GM23338 (cell line): ENCODE measurements at regions not wholly inside any gene's neighbourhood (a gene's known extent, or its start where the extent isn't known, plus 50 kb on each side); places are given as distances from the start of the nearest gene placed in this dataset.

Experiments
- ATAC-seq: fragments of 200-7000 bp; cut with Tn5 transposase; 3 replicates; pipeline ENCODE4 v1.9.1; 2020
- DNase-seq: peaks from one replicate; pipeline ENCODE4 v3.0.0-alpha.2; 2015; ENCODE audit warnings: low spot score
- H2AFZ ChIP-seq: fragments of 200-600 bp; sonication (generic); 2 replicates; pipeline ENCODE4 v1.8.0; 2016; ENCODE audit warnings: antibody characterized with exemption, mild to moderate bottlenecking, moderate library complexity
- H3F3A ChIP-seq: fragments of 200-600 bp; sonication (generic); replicated peaks from 2 replicates; pipeline ENCODE4 v1.8.0; 2017; ENCODE audit warnings: antibody characterized with exemption, mixed run types, low read depth
- H3K27ac ChIP-seq: fragments of 200-600 bp; sonication (generic); 2 replicates; pipeline ENCODE4 v1.6.1; 2016; ENCODE audit warnings: low read depth
- H3K27me3 ChIP-seq: fragments of 200-600 bp; sonication (generic); 2 replicates; pipeline ENCODE4 v1.8.0; 2016; ENCODE audit warnings: mild to moderate bottlenecking, mixed run types, moderate library complexity; ENCODE audit not compliant: insufficient read depth
- H3K36me3 ChIP-seq: fragments of 200-600 bp; sonication (generic); 2 replicates; pipeline ENCODE4 v1.8.0; 2016; ENCODE audit warnings: mild to moderate bottlenecking; ENCODE audit not compliant: insufficient read depth
- H3K4me1 ChIP-seq: fragments of 200-600 bp; sonication (generic); 2 replicates; pipeline ENCODE4 v1.8.0; 2016; ENCODE audit warnings: mild to moderate bottlenecking, moderate library complexity; ENCODE audit not compliant: insufficient read depth
- H3K4me2 ChIP-seq: fragments of 200-600 bp; sonication (generic); 2 replicates; pipeline ENCODE4 v1.7.1; 2017; ENCODE audit warnings: mixed run types
- H3K4me3 ChIP-seq: fragments of 200-600 bp; sonication (generic); 2 replicates; pipeline ENCODE4 v1.6.1; 2016; ENCODE audit warnings: mixed run types
- H3K79me2 ChIP-seq: fragments of 200-600 bp; sonication (generic); replicated peaks from 2 replicates; pipeline ENCODE4 v1.8.0; 2017; ENCODE audit warnings: mild to moderate bottlenecking; ENCODE audit not compliant: insufficient read depth
- H3K9me2 ChIP-seq: fragments of 200-600 bp; sonication (generic); 2 replicates; pipeline ENCODE4 v1.8.0; 2017; ENCODE audit not compliant: insufficient read depth
- H4K20me1 ChIP-seq: fragments of 200-600 bp; sonication (generic); replicated peaks from 2 replicates; pipeline ENCODE4 v1.8.0; 2017; ENCODE audit warnings: mild to moderate bottlenecking; ENCODE audit not compliant: insufficient read depth
- H3K27ac Mint-ChIP-seq: 2 replicates; pipeline ENCODE4 v1.8.0; 2020; ENCODE audit warnings: inconsistent platforms, mild to moderate bottlenecking, moderate library complexity, mixed read lengths
- H3K27me3 Mint-ChIP-seq: 3 replicates; pipeline ENCODE4 v1.8.0; 2022; ENCODE audit warnings: low read depth, mild to moderate bottlenecking, moderate library complexity, mixed read lengths, inconsistent platforms; ENCODE audit not compliant: insufficient read depth, poor library complexity
- H3K36me3 Mint-ChIP-seq: 3 replicates; pipeline ENCODE4 v1.8.0; 2021; ENCODE audit warnings: low read depth, mild to moderate bottlenecking, inconsistent platforms, moderate library complexity, mixed read lengths
- H3K4me1 Mint-ChIP-seq: 3 replicates; pipeline ENCODE4 v1.8.0; 2020; ENCODE audit warnings: mild to moderate bottlenecking, inconsistent platforms, mixed read lengths
- H3K4me3 Mint-ChIP-seq: 3 replicates; pipeline ENCODE4 v1.8.0; 2021; ENCODE audit warnings: moderate library complexity, mild to moderate bottlenecking, inconsistent platforms, mixed read lengths
- H3K9me3 Mint-ChIP-seq: 3 replicates; pipeline ENCODE4 v1.8.0; 2020; ENCODE audit warnings: moderate library complexity, mild to moderate bottlenecking, inconsistent platforms, mixed read lengths
- CREB1 ChIP-seq: fragments of 250-450 bp; sonication (Bioruptor Pico); IDR thresholded peaks from 2 replicates; pipeline ENCODE4 v1.5.0; 2020; ENCODE audit warnings: low read depth, mild to moderate bottlenecking, moderate library complexity
- ETS1 ChIP-seq: IDR thresholded peaks from 2 replicates; pipeline ENCODE4 v1.6.1; 2016; ENCODE audit warnings: antibody characterized with exemption
- EZH2phosphoT487 ChIP-seq: fragments of 200-600 bp; sonication (generic); IDR thresholded peaks from one replicate; pipeline ENCODE4 v1.8.1; 2018; ENCODE audit warnings: antibody characterized with exemption; ENCODE audit not compliant: unreplicated experiment
- JUNB ChIP-seq: IDR thresholded peaks from one replicate; pipeline ENCODE4 v1.6.1; 2016; ENCODE audit warnings: antibody characterized with exemption; ENCODE audit not compliant: unreplicated experiment
- NANOG ChIP-seq: IDR thresholded peaks from 2 replicates; pipeline ENCODE4 v1.6.1; 2016; ENCODE audit warnings: antibody characterized with exemption, borderline replicate concordance
- STAT1 ChIP-seq: IDR thresholded peaks from one replicate; pipeline ENCODE4 v1.6.1; 2016; ENCODE audit warnings: antibody characterized with exemption; ENCODE audit not compliant: unreplicated experiment
- ZNF462 ChIP-seq: fragments of 250-450 bp; sonication (Bioruptor Pico); IDR thresholded peaks from 2 replicates; pipeline ENCODE4 v1.5.0; 2020; ENCODE audit warnings: mild to moderate bottlenecking, moderate library complexity

GRCh38 chr11:104372111-104372510 lies 208.2 kb upstream of the PDGFD start:
- ATAC-seq: no peak
- no peaks in the 10 kb centered on the region for H3K4me1 Mint-ChIP-seq
- Histone ChIP-seq H3F3A (no peaks in the 10 kb centered on the region), H3K9me2 (no peaks in the 10 kb centered on the region), H2AFZ (peak overlapping the region; percentile 53; the same call in 1 of the 2 replicates), H3K27me3 (no peaks in the 10 kb centered on the region), H3K4me1 (no peaks in the 10 kb centered on the region), H3K36me3 (no peaks in the 10 kb centered on the region), H4K20me1 (no peaks in the 10 kb centered on the region), H3K4me2 (no peak overlapping the region), H3K4me3 (no peak overlapping the region), H3K27ac (no peak overlapping the region), H3K79me2 (no peaks in the 10 kb centered on the region)
- no peaks in the 10 kb centered on the region; the same call in 2 of the 3 replicates for H3K9me3 Mint-ChIP-seq
- no peak overlapping the region for H3K27ac Mint-ChIP-seq
- no peak overlapping the region for H3K4me3 Mint-ChIP-seq
- DNase-seq: no peak
- TF ChIP-seq CREB1 (CRISPR knock-in tag): no peak
- TF ChIP-seq ETS1: no peak
- no peak for TF ChIP-seq EZH2phosphoT487
- no peak for TF ChIP-seq STAT1
- TF ChIP-seq ZNF462: no peak
- TF ChIP-seq JUNB: no peak
- TF ChIP-seq NANOG: no peak
- H3K36me3 Mint-ChIP-seq: no peaks in the 10 kb centered on the region
- H3K27me3 Mint-ChIP-seq: no peaks in the 10 kb centered on the region
